IMR-90 (cell line): ENCODE measurements at regions not wholly inside any gene's neighbourhood (a gene's known extent, or its start where the extent isn't known, plus 50 kb on each side); places are given as distances from the start of the nearest gene placed in this dataset.
A peak's percentile ranks its signal among the peaks of the same experiment; 100 is the strongest.

ENCODE experiments used
- ATAC-seq: fragments of 200-7000 bp; cut with Tn5 transposase; 2 replicates; pipeline ENCODE4 v1.9.1; 2020; ENCODE audit warnings: low read depth, mild to moderate bottlenecking, moderate library complexity
- BruUV-seq: library from RNA; stranded (reverse); fragments of 400-500 nt; replicated peaks from 2 replicates; lab custom pipeline; 2021; lab: Mats Ljungman, UMichigan
- CTCF ChIA-PET: fragments of 300-600 bp; formaldehyde crosslinking; extraction: SDS; loops from one replicate; lab custom pipeline; 2021; ENCODE audit warnings: antibody characterized with exemption; lab: Yijun Ruan, JAX
- POLR2A ChIA-PET: fragments of 300-600 bp; sonication (Branson Sonifier 250); formaldehyde crosslinking; loops from one replicate; lab custom pipeline; 2022; ENCODE audit warnings: antibody characterized with exemption; ENCODE audit not compliant: unreplicated experiment; lab: Charles Lee
- DNase-seq: peaks from one replicate; pipeline ENCODE4 v3.0.0; 2013
- H2AFZ ChIP-seq: replicated peaks from 2 replicates; pipeline ENCODE3; 2013; ENCODE audit warnings: low read length, mild to moderate bottlenecking; ENCODE audit not compliant: poor library complexity
- H2AK5ac ChIP-seq: 2 replicates; pipeline ENCODE4 v1.6.1; 2013; ENCODE audit warnings: low read depth, low read length, inconsistent platforms
- H2AK9ac ChIP-seq: replicated peaks from 2 replicates; pipeline ENCODE3; 2013; ENCODE audit warnings: mild to moderate bottlenecking, low read depth, low read length, moderate library complexity; ENCODE audit not compliant: poor library complexity
- H2BK120ac ChIP-seq: 2 replicates; pipeline ENCODE4 v1.6.1; 2013; ENCODE audit warnings: low read depth, low read length, inconsistent platforms
- H2BK15ac ChIP-seq: 3 replicates; pipeline ENCODE4 v1.6.1; 2013; ENCODE audit warnings: low read depth, low read length, inconsistent platforms
- H2BK20ac ChIP-seq: 2 replicates; pipeline ENCODE4 v1.6.1; 2013; ENCODE audit warnings: low read depth, mild to moderate bottlenecking, inconsistent platforms, low read length, moderate library complexity
- H2BK5ac ChIP-seq: 2 replicates; pipeline ENCODE4 v1.6.1; 2013; ENCODE audit warnings: mild to moderate bottlenecking, low read depth, low read length, inconsistent platforms; ENCODE audit not compliant: poor library complexity, severe bottlenecking
- H3K14ac ChIP-seq: replicated peaks from 2 replicates; pipeline ENCODE4 v1.6.1; 2013; ENCODE audit warnings: low read depth, low read length, inconsistent platforms
- H3K18ac ChIP-seq: 2 replicates; pipeline ENCODE4 v1.6.1; 2013; ENCODE audit warnings: low read depth, low read length, control low read depth
- H3K23ac ChIP-seq: 2 replicates; pipeline ENCODE4 v1.6.1; 2013; ENCODE audit warnings: low read depth, low read length, inconsistent platforms
- H3K27ac ChIP-seq: 2 replicates; pipeline ENCODE4 v1.5.1; 2013; ENCODE audit warnings: mild to moderate bottlenecking, control low read depth, low read length; ENCODE audit not compliant: insufficient read depth
- H3K27me3 ChIP-seq: 2 replicates; pipeline ENCODE4 v1.6.1; 2013; ENCODE audit warnings: low read length; ENCODE audit not compliant: control insufficient read depth, insufficient read depth
- H3K36me3 ChIP-seq: 2 replicates; pipeline ENCODE4 v1.6.1; 2013; ENCODE audit warnings: low read length, mixed read lengths; ENCODE audit not compliant: control insufficient read depth, insufficient read depth
- H3K4ac ChIP-seq: 2 replicates; pipeline ENCODE4 v1.6.1; 2013; ENCODE audit warnings: low read depth, low read length, inconsistent platforms
- H3K4me1 ChIP-seq: 2 replicates; pipeline ENCODE4 v1.6.1; 2013; ENCODE audit warnings: low read length, mixed read lengths; ENCODE audit not compliant: control insufficient read depth, insufficient read depth
- H3K4me2 ChIP-seq: 2 replicates; pipeline ENCODE4 v1.6.1; 2013; ENCODE audit warnings: low read depth, mild to moderate bottlenecking, control low read depth, low read length, moderate library complexity
- H3K4me3 ChIP-seq: 2 replicates; pipeline ENCODE4 v1.5.1; 2013; ENCODE audit warnings: low read depth, mild to moderate bottlenecking, control low read depth, low read length, moderate library complexity; ENCODE audit not compliant: insufficient read depth
- H3K56ac ChIP-seq: 2 replicates; pipeline ENCODE4 v1.6.1; 2013; ENCODE audit warnings: low read length, inconsistent platforms; ENCODE audit not compliant: insufficient read depth; ENCODE audit errors: extremely low read depth
- H3K79me1 ChIP-seq, 2 experiments: 2 replicates each; pipeline ENCODE4 v1.6.1; 2013; ENCODE audit warnings: low read length in 2 of 2, inconsistent platforms in 1 of 2, low read depth in 1 of 2
- H3K9ac ChIP-seq: 2 replicates; pipeline ENCODE4 v1.6.1; 2013; ENCODE audit warnings: low read depth, low read length, control low read depth
- H3K9me1 ChIP-seq: 2 replicates; pipeline ENCODE4 v1.6.1; 2013; ENCODE audit warnings: low read length, inconsistent platforms; ENCODE audit not compliant: insufficient read depth
- H3K9me3 ChIP-seq: 2 replicates; pipeline ENCODE4 v1.6.1; 2013; ENCODE audit warnings: low read length; ENCODE audit not compliant: control insufficient read depth, insufficient read depth
- H4K20me1 ChIP-seq: 2 replicates; pipeline ENCODE4 v1.6.1; 2013; ENCODE audit warnings: low read length, inconsistent platforms; ENCODE audit not compliant: insufficient read depth
- H4K5ac ChIP-seq: 2 replicates; pipeline ENCODE4 v1.6.1; 2013; ENCODE audit warnings: mild to moderate bottlenecking, low read depth, low read length, control low read depth
- H4K8ac ChIP-seq, 2 experiments: 2 replicates each; pipeline ENCODE4 v1.6.1; 2013; ENCODE audit warnings: low read depth in 2 of 2, low read length in 2 of 2, control low read depth in 1 of 2, inconsistent platforms in 1 of 2
- H4K91ac ChIP-seq: 2 replicates; pipeline ENCODE4 v1.6.1; 2013; ENCODE audit warnings: low read depth, low read length, inconsistent platforms; ENCODE audit not compliant: insufficient read depth
- BHLHE40 ChIP-seq: fragments of 150-350 bp; IDR thresholded peaks from 2 replicates; pipeline ENCODE4 v1.6.1; 2016; ENCODE audit warnings: mild to moderate bottlenecking, low read depth, low read length
- CEBPB ChIP-seq: IDR thresholded peaks from 2 replicates; pipeline ENCODE4 v1.6.1; 2012; ENCODE audit warnings: low read depth, low read length, improper control_type of control experiment
- CHD1 ChIP-seq: IDR thresholded peaks from 2 replicates; pipeline ENCODE4 v1.6.1; 2012; ENCODE audit warnings: low read depth, low read length, improper control_type of control experiment
- ELK1 ChIP-seq: fragments of 150-350 bp; IDR thresholded peaks from 2 replicates; pipeline ENCODE4 v1.6.1; 2016; ENCODE audit warnings: low read depth, mild to moderate bottlenecking, low read length, moderate library complexity, borderline replicate concordance
- FOS ChIP-seq: fragments of 150-350 bp; IDR thresholded peaks from 2 replicates; pipeline ENCODE4 v1.6.1; 2016; ENCODE audit warnings: low read depth, low read length
- MAFK ChIP-seq: IDR thresholded peaks from 2 replicates; pipeline ENCODE4 v1.6.1; 2012; ENCODE audit warnings: low read depth, low read length, improper control_type of control experiment
- MAZ ChIP-seq: IDR thresholded peaks from 2 replicates; pipeline ENCODE4 v1.6.1; 2012; ENCODE audit warnings: low read depth, mild to moderate bottlenecking, low read length, improper control_type of control experiment, moderate library complexity, borderline replicate concordance
- NFE2L2 ChIP-seq: fragments of 150-350 bp; IDR thresholded peaks from 2 replicates; pipeline ENCODE4 v1.6.1; 2016; ENCODE audit warnings: low read depth, mild to moderate bottlenecking, low read length
- POLR2A ChIP-seq: IDR thresholded peaks from 2 replicates; pipeline ENCODE4 v1.6.1; 2012; ENCODE audit warnings: mild to moderate bottlenecking, low read depth, low read length
- RAD21 ChIP-seq: IDR thresholded peaks from 2 replicates; pipeline ENCODE4 v1.6.1; 2012; ENCODE audit warnings: low read length, improper control_type of control experiment
- RCOR1 ChIP-seq: IDR thresholded peaks from 2 replicates; pipeline ENCODE4 v1.6.1; 2012; ENCODE audit warnings: mild to moderate bottlenecking, low read length, improper control_type of control experiment; ENCODE audit not compliant: insufficient replicate concordance
- RFX5 ChIP-seq: IDR thresholded peaks from 2 replicates; pipeline ENCODE4 v1.8.0; 2012; ENCODE audit warnings: low read depth, mild to moderate bottlenecking, low read length, moderate library complexity
- SMC3 ChIP-seq: fragments of 150-350 bp; IDR thresholded peaks from 2 replicates; pipeline ENCODE4 v1.6.1; 2016; ENCODE audit warnings: low read depth, mild to moderate bottlenecking, antibody characterized with exemption, low read length, moderate library complexity
- WGBS, 2 experiments: methylation state at CpG; one replicate each; pipeline versions ENCODE4 v1.1.5 to v1.1.7; 2013; ENCODE audit warnings: missing lambda C conversion rate in 2 of 2; ENCODE audit not compliant: insufficient read length in 1 of 2; ENCODE audit errors: extremely low coverage in 2 of 2; 5-methylcytosine and 5-hydroxymethylcytosine counted together
- dilution Hi-C: fragments of 300-500 bp; cut with HindIII; formaldehyde crosslinking; loops from one replicate; pipeline ENCODE4 v1.14.3; 2018; ENCODE audit warnings: low sequenced_read_pairs; ENCODE audit not compliant: unreplicated experiment
- in situ Hi-C: fragments of 300-500 bp; cut with MboI; formaldehyde crosslinking; loops from 3 replicates; pipeline ENCODE4 v1.14.3; 2019; ENCODE audit warnings: low sequenced_read_pairs, inconsistent platforms, mixed read lengths
- intact Hi-C: fragments of 100-400 bp; cut with micrococcal nuclease; formaldehyde crosslinking; loops from 2 replicates; pipeline ENCODE4 v1.10.0; 2022
- TF ChIP-seq, protein P1 (sequence below): fragments of 150-350 bp; IDR thresholded peaks from 2 replicates; pipeline ENCODE4 v1.6.1; 2017; ENCODE audit warnings: mild to moderate bottlenecking, antibody characterized with exemption, low read length, low read depth
- TF ChIP-seq, protein P2 (sequence below): conservative IDR thresholded peaks from 2 replicates; pipeline ENCODE4 v1.5.1; 2012; ENCODE audit warnings: mild to moderate bottlenecking, low read depth, low read length, improper control_type of control experiment

- peak overlapping the region; percentile 67; the same call in 1 of the 2 replicates for H3K18ac ChIP-seq
- H3K4me2 ChIP-seq = peak overlapping the region; percentile 93
- H3K14ac ChIP-seq = no peak overlapping the region
- DNase-seq (peak; percentile 5), ATAC-seq (peak; percentile 43)
- H3K4me3 ChIP-seq = peak overlapping the region; percentile 9; the same call in 1 of the 2 replicates
- no peak overlapping the region for H3K23ac ChIP-seq
- POLR2A ChIA-PET = no interaction called here
- H3K27ac ChIP-seq = peak overlapping the region; percentile 73; the same call in 1 of the 2 replicates
- no CpG with 5 or more reads among the region's 4 CpGs for WGBS, 2 experiments
- peak overlapping the region; percentile 75 for H2BK5ac ChIP-seq
- peak overlapping the region; percentile 56 for H3K9ac ChIP-seq
- H3K27me3 ChIP-seq = peaks cover 5% of the 10 kb centered on the region
- H2AK5ac ChIP-seq = no peak overlapping the region
- H3K36me3 ChIP-seq = no peaks in the 10 kb centered on the region
- no peaks in the 10 kb centered on the region for H3K9me3 ChIP-seq
- no peak overlapping the region for H2AFZ ChIP-seq
- dilution Hi-C loops = no loop called here
- H3K79me1 ChIP-seq = no peaks in the 10 kb centered on the region
- no peak overlapping the region for H4K5ac ChIP-seq
- no peak overlapping the region for H3K56ac ChIP-seq
- TF ChIP-seq FOS (no peak), ELK1 (no peak), SMC3 (no peak), NFE2L2 (no peak), RAD21 (no peak), MAZ (no peak), BHLHE40 (no peak), RFX5 (no peak), CHD1 (no peak), RCOR1 (no peak), MAFK (no peak), CEBPB (no peak), POLR2A (no peak)
- TF ChIP-seq, protein P1, sequence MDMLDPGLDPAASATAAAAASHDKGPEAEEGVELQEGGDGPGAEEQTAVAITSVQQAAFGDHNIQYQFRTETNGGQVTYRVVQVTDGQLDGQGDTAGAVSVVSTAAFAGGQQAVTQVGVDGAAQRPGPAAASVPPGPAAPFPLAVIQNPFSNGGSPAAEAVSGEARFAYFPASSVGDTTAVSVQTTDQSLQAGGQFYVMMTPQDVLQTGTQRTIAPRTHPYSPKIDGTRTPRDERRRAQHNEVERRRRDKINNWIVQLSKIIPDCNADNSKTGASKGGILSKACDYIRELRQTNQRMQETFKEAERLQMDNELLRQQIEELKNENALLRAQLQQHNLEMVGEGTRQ = no peak
- TF ChIP-seq, protein P2, sequence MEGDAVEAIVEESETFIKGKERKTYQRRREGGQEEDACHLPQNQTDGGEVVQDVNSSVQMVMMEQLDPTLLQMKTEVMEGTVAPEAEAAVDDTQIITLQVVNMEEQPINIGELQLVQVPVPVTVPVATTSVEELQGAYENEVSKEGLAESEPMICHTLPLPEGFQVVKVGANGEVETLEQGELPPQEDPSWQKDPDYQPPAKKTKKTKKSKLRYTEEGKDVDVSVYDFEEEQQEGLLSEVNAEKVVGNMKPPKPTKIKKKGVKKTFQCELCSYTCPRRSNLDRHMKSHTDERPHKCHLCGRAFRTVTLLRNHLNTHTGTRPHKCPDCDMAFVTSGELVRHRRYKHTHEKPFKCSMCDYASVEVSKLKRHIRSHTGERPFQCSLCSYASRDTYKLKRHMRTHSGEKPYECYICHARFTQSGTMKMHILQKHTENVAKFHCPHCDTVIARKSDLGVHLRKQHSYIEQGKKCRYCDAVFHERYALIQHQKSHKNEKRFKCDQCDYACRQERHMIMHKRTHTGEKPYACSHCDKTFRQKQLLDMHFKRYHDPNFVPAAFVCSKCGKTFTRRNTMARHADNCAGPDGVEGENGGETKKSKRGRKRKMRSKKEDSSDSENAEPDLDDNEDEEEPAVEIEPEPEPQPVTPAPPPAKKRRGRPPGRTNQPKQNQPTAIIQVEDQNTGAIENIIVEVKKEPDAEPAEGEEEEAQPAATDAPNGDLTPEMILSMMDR = no peak
- no TSS peak for BruUV-seq
- peak overlapping the region; percentile 2; the same call in 1 of the 2 replicates for H4K91ac ChIP-seq
- intact Hi-C loops = no loop called here
- no peak overlapping the region; the same call in 1 of the 2 replicates for H3K4ac ChIP-seq
- in situ Hi-C loops = no loop called here
- H4K8ac ChIP-seq = peak overlapping the region in 1 of 2 experiments; percentile 55; a peak in 1 of 4 replicates
- CTCF ChIA-PET = interaction anchor here (0.6 kb wide), 1 partner anchor 360 kb away, joined by 11 read pairs; no protein-coding TSS in a partner anchor
- peak overlapping the region; percentile 12; the same call in 1 of the 2 replicates for H2BK20ac ChIP-seq
- no peak overlapping the region for H2AK9ac ChIP-seq
- peaks cover 12% of the 10 kb centered on the region for H3K4me1 ChIP-seq
- peak overlapping the region; percentile 71; the same call in 1 of the 2 replicates for H2BK120ac ChIP-seq
- H3K9me1 ChIP-seq = no peaks in the 10 kb centered on the region
- H4K20me1 ChIP-seq = no peaks in the 10 kb centered on the region
- no peak overlapping the region for H2BK15ac ChIP-seq
Measured at GRCh38 chr10:27621461-27621860, 117.4 kb downstream of the RAB18 start.
